Non-pigmented ciliary epithelial cell (primary cell): ENCODE measurements at regions not wholly inside any gene's neighbourhood (a gene's known extent, or its start where the extent isn't known, plus 50 kb on each side); places are given as distances from the start of the nearest gene placed in this dataset.
"Not testable (repeated sequence)": the region's sequence is repeated elsewhere in the genome, so short reads cannot be mapped to it uniquely, and the experiment has no call there.

ENCODE experiments used
- DNase-seq: peaks from one replicate; pipeline ENCODE4 v3.0.0-alpha.2; 2010; ENCODE audit warnings: low read depth

DNA sequence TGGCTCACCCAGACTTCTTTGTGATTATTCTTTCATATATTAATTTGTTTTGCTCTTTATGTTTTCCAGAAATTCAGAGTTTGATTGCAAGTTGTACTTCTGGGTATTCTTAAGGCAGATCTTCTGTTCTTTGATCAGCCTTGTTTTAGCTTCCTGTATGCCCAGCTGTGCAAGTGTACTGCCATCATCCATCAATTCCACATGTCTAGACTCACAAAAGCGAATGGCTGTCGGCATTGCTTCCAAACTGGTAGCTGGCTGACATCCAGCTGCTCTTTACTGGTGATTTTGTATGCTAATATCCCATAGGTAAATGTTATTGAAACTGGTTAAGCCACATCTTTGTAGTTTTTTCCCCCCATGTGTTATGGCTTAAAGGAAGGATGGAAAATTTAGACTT is 1084.8 kb upstream of the CITED2 start:
- no peak for DNase-seq

- DNase-seq = no peak
Measured at GRCh38 chr6:140446241-140446640, 1071.8 kb upstream of the CITED2 start.

DNA sequence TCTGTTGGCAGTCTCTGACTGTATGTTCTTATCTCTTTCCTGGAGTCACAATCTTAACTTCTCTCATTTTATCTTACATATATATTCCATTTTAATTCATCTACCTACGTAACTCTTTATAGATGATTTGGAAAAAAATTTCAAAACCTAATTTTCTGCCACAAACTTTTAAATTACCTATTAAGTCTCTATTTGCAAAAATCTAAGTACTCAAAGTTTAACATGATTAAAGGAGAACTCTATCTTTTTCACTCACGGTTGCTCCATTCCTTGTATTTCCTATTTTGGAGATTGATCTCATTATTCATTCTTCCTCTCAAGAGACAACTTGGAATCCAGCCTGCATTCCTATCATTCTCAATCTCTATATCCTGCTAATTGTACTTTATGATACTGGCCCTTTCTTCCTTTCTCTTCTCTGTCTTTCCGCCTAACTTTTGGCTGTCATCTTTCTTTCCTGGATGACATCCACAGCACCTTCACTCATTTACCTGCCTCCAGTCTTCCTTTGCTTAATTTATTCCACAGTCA is 1071.1 kb upstream of the CITED2 start:
- DNase-seq = peak; percentile 46

DNA sequence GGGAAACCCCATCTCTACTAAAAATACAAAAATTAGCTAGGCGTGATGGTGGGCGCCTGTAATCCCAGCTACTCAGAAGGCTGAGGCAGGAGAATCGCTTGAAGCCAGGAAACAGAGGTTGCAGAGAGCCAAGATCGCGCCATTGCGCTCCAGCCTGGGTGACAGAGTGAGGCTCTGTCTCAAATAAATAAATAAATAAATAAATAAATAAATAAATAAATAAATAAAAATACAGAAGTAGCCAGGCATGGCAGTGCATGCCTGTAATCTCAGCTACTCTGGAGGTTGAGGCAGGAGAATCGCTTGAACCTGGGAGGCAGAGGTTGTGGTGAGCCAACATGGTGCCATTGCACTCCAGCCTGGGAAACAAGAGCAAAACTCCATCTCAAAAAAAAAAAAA is 1068.7 kb upstream of the CITED2 start:
- not testable (repeated sequence) for DNase-seq

DNA sequence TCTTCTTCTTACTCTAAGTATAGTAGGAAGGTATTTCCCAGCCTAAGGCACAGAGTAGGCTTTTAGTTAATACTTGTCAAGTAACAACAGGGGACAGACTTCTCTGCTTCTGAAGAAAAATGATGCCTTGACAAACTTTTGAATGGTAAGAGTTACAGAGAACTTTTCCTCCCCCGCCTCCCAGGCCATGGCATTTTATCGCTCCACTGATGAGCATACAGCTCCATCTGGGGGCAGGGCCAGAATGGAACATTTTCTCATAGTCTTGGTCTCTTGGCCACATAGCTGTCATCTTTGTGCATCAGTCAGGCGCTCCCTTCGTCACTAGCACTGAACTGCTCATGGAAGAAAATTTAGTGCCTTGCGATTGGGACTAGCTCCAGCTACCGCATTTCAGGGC is 1066.8 kb upstream of the CITED2 start:
- DNase-seq = no peak

DNA sequence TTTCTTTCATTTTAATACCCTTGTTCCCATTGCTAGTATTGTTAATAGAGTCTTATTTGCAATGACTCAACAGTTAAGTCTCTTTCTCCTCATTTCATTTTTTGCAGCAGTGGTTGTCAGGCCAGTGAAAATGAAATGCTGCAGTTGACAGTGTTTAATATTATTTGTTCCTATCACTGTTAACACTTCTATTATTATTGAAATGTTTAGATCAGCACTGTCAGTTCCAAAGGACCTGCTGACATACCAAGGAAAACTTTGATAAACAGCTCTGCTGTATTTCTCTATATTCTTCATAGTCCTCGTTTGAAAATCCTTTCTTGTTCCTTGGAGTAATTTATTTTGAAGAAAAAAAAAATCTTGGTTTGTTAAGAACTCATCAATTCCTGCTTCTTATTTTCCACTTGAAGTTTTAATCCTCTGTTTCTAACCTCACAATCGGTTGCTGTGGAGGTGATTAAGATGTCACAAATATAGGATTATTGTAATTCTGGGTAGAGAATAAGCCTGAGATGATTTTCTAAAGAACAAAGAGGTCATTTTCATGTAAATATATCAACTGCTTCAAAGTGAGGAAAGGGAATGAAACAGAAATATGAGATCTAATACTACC is 1065.9 kb upstream of the CITED2 start:
- no peak for DNase-seq

GRCh38 chr6:140438346-140438735 is 1063.9 kb upstream of the CITED2 start:
- no peak for DNase-seq

DNA sequence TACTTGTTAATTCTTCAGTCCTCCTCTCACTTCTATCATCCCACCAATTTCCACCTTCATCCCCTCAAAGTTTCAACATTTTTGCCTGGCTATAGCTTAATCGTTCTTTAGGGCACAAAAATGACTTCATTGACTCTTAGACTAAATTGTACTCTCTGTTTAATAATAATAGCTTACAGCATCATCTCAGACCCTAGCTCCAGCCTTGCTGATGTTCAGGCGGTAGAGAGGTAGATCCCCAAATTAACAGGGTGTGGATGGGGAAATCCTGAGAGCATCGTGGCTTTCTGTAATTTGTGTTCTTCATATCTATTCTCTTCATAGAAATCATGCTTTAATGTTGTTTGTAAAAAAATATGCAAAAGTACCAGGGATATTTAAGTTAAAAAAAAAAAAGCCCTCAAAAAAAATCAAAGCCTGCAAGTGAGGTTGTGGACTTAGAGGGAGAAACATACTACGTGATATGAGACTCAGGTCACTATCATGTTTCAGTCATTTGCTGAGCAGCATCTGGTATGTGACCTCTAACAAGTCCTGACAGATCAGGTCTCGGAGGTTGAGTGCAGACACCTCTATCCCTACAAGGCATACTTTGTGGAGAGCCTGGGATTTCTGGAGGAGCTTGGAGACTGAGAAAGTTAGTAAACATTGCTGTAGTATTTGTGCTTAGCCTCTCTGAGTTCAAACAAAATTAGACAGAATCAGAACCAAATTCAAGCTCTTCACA is 1063.3 kb upstream of the CITED2 start:
- no peak for DNase-seq

- DNase-seq = peak; percentile 89
Measured at GRCh38 chr6:140436023-140436811, 1061.8 kb upstream of the CITED2 start.

DNA sequence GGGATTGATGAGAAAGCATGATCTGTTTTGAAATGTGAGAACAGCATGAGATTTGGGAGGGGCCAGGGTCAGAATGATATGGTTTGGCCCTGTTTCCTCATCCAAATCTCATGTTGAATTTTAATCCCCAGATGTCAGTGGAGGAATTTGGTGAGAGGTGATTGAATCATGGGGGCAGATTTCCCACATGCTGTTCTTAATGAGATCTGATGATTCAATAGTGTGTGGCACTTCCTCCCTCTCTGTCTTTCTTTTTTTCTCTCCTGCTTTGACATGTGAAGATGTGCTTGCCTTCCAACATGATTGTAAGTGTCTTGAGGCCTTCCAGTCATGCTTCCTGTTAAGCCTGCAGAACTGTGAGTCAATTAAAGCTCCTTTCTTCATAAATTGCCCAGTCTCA is 1060.3 kb upstream of the CITED2 start:
- DNase-seq = no peak

DNA sequence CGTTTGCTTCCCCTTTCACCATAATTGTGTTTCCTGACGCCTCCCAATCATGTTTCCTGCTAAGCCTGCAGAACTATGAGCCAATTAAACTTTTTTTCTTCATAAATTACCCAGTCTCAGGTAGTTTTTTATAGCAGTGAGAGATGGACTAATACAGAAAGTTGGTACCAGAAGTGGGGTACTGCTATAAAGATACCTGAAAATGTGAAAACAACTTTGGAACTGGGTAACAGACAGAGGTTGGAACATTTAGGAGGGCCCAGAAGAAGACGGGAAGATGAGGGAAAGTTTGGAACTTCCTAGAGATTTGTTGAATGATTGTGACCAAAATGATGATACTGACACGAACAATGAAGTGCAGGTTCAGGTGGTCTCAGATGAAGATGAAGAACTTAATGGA is 1058.6 kb upstream of the CITED2 start:
- no peak for DNase-seq

GRCh38 chr6:140427842-140428241 is 1053.4 kb upstream of the CITED2 start:
- DNase-seq = no peak

GRCh38 chr6:140414966-140415620 is 1040.6 kb upstream of the CITED2 start:
- no peak for DNase-seq

DNA sequence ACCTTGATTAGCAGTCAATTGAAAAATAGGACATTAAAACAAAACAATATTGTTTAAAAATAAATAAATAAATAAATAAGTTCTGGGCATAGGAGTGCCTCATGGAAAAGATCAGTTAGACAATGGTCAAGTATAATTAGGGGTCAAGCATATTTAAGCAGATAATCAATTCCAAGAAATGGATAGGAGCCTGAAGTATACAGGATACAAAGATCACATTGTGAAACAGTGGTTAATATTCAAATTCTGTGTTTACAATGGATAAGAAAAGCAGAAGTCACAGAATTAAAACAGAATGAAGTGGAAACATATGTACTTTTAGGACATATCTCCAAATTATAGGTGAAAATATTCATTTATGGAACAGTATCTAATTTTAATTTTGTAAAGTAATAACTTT is 1028.6 kb upstream of the CITED2 start:
- no peak for DNase-seq

DNA sequence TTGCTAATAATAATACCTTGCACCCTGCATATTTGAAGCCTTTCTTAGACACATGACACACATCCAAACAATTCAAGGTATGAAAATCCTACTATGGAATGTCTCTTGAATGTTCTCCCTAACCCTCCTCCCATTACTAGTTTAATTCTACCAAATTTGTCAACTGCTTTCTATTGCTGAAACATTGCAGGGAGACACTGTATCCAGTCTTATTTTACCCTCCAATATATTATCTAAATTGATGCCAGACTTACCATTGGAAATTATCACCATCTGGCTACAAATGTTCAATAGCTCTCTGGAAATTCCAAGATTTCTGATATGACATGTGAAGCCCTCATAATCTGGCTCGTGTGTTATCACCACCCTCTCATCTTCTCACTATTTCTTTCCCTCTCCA is 1027.3 kb upstream of the CITED2 start:
- DNase-seq = no peak

DNA sequence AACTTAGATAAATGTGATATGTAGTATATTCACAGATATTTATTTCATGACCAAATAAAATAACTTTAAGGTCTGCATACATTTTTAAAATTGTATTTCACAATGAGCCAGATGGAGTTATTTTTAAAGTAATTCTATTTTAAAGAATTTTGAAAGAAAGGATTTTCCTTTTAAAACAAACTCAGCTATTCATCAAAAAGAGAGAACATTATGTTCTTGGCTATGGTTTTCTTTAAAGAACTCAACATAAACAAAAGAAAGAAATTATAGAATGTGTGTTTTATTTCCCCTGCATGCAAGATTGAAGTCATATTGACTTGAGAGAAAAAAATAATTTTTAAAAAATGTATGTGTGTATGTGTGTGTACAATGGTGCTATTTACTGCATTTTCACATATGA is 1023.6 kb upstream of the CITED2 start:
- DNase-seq = no peak

GRCh38 chr6:140397106-140397505 is 1022.7 kb upstream of the CITED2 start:
- no peak for DNase-seq

- DNase-seq = no peak
Measured at GRCh38 chr6:140393665-140394540, 1019.5 kb upstream of the CITED2 start.

DNA sequence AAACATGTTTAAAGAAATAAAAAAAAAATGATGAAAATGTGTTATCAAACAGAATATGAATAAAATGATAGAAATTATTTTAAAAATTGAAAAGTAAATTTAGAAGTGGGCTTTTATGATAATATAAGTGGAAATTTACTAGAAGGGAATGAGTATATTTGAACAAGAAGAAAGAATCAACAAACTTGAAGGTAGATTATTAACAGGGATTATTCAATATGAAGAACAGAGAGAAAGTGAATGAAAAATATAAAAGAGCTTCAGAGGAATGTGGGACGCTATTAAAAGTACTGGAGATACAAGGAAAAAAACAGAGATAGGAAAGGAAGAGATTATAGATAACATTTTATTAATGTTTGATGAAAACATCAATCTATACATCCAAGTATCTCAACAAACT is 1014.4 kb upstream of the CITED2 start:
- no peak for DNase-seq

DNA sequence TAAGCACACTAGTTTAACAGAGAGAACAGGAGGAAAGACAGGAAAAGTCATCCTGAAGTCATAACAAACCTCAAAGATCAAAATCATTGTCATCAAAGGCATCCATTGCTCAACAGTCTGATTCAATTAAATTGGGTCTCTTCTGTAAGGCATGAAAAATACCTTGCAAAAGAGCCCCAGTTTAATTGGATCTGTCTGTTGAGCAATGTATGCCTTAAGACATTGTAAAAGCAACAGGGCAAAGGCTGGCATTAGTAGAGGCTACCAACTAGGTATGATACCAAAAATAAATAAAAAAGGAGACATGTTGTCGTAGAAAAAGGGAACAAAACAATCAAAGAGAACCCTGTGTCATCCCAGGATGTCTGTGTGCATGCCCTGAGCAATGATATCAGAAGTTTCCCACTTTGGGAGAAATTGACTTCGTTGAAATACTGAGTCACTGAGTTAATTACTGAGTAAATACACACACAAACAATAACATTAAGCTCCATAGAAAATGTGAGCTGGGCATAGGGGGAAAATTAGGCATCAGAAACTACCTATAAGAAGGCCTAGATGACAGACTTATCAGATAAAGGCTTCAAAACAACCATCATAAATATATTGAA is 1013.8 kb upstream of the CITED2 start:
- DNase-seq = no peak

DNA sequence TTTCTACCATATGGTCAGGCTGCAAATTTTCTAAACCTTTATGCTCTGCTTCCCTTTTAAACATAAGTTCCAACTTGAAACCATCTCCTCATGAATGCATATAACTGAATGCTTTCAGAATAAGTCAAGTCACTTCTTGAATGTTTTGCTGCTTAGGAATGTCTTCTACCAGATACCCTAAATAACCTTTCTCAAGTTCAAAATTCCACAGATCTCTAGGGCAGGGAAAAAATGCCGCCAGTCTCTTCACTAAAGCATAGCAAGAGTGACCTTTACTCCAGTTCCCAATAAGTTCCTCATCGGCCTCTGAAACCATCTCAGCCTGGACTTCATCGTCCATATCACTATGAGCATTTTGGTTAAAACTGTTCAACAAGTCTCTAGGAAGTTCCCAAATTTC is 1011.2 kb upstream of the CITED2 start:
- no peak for DNase-seq
